ENCODE measurements at regions not wholly inside any gene's neighbourhood (a gene's known extent, or its start where the extent isn't known, plus 50 kb on each side); places are given as distances from the start of the nearest gene placed in this dataset.

GRCh38 chr6:151699719-151700118 lies 107.8 kb upstream of the ESR1 start:
- no peak for TF ChIP-seq EP300 (IDR thresholded peaks at IDR 0.05)
- TF ChIP-seq POLR2A (IDR thresholded peaks at IDR 0.05) = no peak

Measured in stomach (tissue), 4 donors.